BJ (cell line): ENCODE measurements at regions not wholly inside any gene's neighbourhood (a gene's known extent, or its start where the extent isn't known, plus 50 kb on each side); places are given as distances from the start of the nearest gene placed in this dataset.
A peak's percentile ranks its signal among the peaks of the same experiment; 100 is the strongest.

Experiments
- CTCF ChIA-PET: fragments of 350-600 bp; formaldehyde crosslinking; extraction: SDS; loops from one replicate; lab custom pipeline; 2021; ENCODE audit warnings: antibody characterized with exemption, inconsistent platforms; lab: Yijun Ruan, JAX
- POLR2A ChIA-PET: fragments of 300-600 bp; sonication (Branson Sonifier 250); formaldehyde crosslinking; extraction: SDS; loops from one replicate; lab custom pipeline; 2021; ENCODE audit warnings: antibody characterized with exemption; lab: Charles Lee
- DNase-seq: peaks from one replicate; pipeline ENCODE4 v3.0.0-alpha.2; 2011; ENCODE audit warnings: low read depth
- H3K27me3 ChIP-seq: 2 replicates; pipeline ENCODE4 v1.6.0; 2011; ENCODE audit warnings: low read length; ENCODE audit not compliant: control insufficient read depth, insufficient read depth
- H3K36me3 ChIP-seq: 2 replicates; pipeline ENCODE4 v1.5.1; 2011; ENCODE audit warnings: low read length; ENCODE audit not compliant: control insufficient read depth, insufficient read depth
- H3K4me3 ChIP-seq: 2 replicates; pipeline ENCODE4 v1.5.1; 2011; ENCODE audit warnings: low read depth, mild to moderate bottlenecking, control low read depth, low read length
- CTCF ChIP-seq: IDR thresholded peaks from 2 replicates; pipeline ENCODE4 v1.5.1; 2011; ENCODE audit warnings: low read depth, mild to moderate bottlenecking, control low read depth, inconsistent platforms, low read length, moderate library complexity; ENCODE audit not compliant: insufficient read depth

GRCh38 chr9:16033921-16034691, 481.3 kb downstream of the CCDC171 start:
- POLR2A ChIA-PET = no interaction called here
- CTCF ChIA-PET = interaction anchor here (1.3 to 1.8 kb wide), 2 partner anchors 8 to 18 kb away, joined by 4 to 5 read pairs; no protein-coding TSS in a partner anchor
- no peak for DNase-seq

GRCh38 chr9:16039218-16039987, 486.6 kb downstream of the CCDC171 start:
- POLR2A ChIA-PET = no interaction called here

More at GRCh38 chr9:16033921-16034691, 481.3 kb downstream of the CCDC171 start:
- no peaks in the 10 kb centered on the region for H3K36me3 ChIP-seq
- H3K4me3 ChIP-seq = no peak overlapping the region
- TF ChIP-seq CTCF = no peak
- no peaks in the 10 kb centered on the region for H3K27me3 ChIP-seq

GRCh38 chr9:16039988-16040761, 487.3 kb downstream of the CCDC171 start:
- ChIA-PET CTCF (interaction anchor here (1.1 to 2.3 kb wide), 2 partner anchors 12 to 94 kb away, joined by 5 to 9 read pairs; no protein-coding TSS in a partner anchor), POLR2A (interaction anchor here (0.5 kb wide), 1 partner anchor 824 kb away, joined by 10 read pairs; no protein-coding TSS in a partner anchor)
- Histone ChIP-seq H3K4me3 (no peak overlapping the region), H3K27me3 (no peaks in the 10 kb centered on the region), H3K36me3 (no peaks in the 10 kb centered on the region)
- DNase-seq = no peak
- no peak for TF ChIP-seq CTCF

More at GRCh38 chr9:16039218-16039987, 486.6 kb downstream of the CCDC171 start:
- 0 out of 2 replicates have a peak, but pooled peaks have one; percentile 2 for TF ChIP-seq CTCF
- CTCF ChIA-PET = interaction anchor here (2.3 kb wide), 1 partner anchor 11 kb away, joined by 9 read pairs; no protein-coding TSS in a partner anchor
- no peaks in the 10 kb centered on the region for H3K36me3 ChIP-seq
- no peak overlapping the region for H3K4me3 ChIP-seq
- no peaks in the 10 kb centered on the region for H3K27me3 ChIP-seq
- DNase-seq = no peak

GRCh38 chr9:16043756-16044578, 491.1 kb downstream of the CCDC171 start:
- Histone ChIP-seq H3K36me3 (no peaks in the 10 kb centered on the region), H3K4me3 (no peak overlapping the region), H3K27me3 (no peaks in the 10 kb centered on the region)
- ChIA-PET POLR2A (no interaction called here), CTCF (no interaction called here)
- TF ChIP-seq CTCF = no peak
- DNase-seq = no peak
